GM23338 (cell line): ENCODE measurements at regions not wholly inside any gene's neighbourhood (a gene's known extent, or its start where the extent isn't known, plus 50 kb on each side); places are given as distances from the start of the nearest gene placed in this dataset.

Experiments
- CTCF ChIP-seq, 2 experiments: fragments of 200-600 bp in 1 of 2; sonication (generic) in 1 of 2; conservative IDR thresholded peaks; 2 replicates each; pipeline versions ENCODE4 v1.5.1 to v1.6.1; 2016 to 2017; ENCODE audit warnings: antibody characterized with exemption in 2 of 2, low read depth in 2 of 2, mild to moderate bottlenecking in 2 of 2, moderate library complexity in 1 of 2
- EZH2phosphoT487 ChIP-seq: fragments of 200-600 bp; sonication (generic); IDR thresholded peaks from one replicate; pipeline ENCODE4 v1.8.1; 2018; ENCODE audit warnings: antibody characterized with exemption; ENCODE audit not compliant: unreplicated experiment

GRCh38 chr5:159490507-159490906 lies 160.2 kb upstream of the IL12B start:
- TF ChIP-seq CTCF (conservative IDR thresholded peaks at IDR 0.05; ENCODE audit: low read depth in 2 of 2) (no peak), EZH2phosphoT487 (no peak)
